Trophoblast cell (in vitro differentiated cells and primary cell): ENCODE measurements at regions not wholly inside any gene's neighbourhood (a gene's known extent, or its start where the extent isn't known, plus 50 kb on each side); places are given as distances from the start of the nearest gene placed in this dataset.
A peak's percentile ranks its signal among the peaks of the same experiment; 100 is the strongest.

Source experiments
- DNase-seq, 2 donors: peaks; one replicate each; pipeline ENCODE4 v3.0.0-alpha.2; 2016
- H2AFZ ChIP-seq: 2 replicates; pipeline ENCODE4 v1.6.1; 2013; ENCODE audit warnings: low read length, moderate library complexity, mild to moderate bottlenecking; ENCODE audit not compliant: insufficient read depth, poor library complexity
- H2AK5ac ChIP-seq: 2 replicates; pipeline ENCODE4 v1.6.1; 2013; ENCODE audit warnings: mild to moderate bottlenecking, low read length
- H2BK120ac ChIP-seq: 2 replicates; pipeline ENCODE4 v1.6.1; 2013; ENCODE audit warnings: low read length, mild to moderate bottlenecking, moderate library complexity; ENCODE audit not compliant: insufficient read depth, poor library complexity
- H2BK12ac ChIP-seq: 2 replicates; pipeline ENCODE4 v1.6.1; 2013; ENCODE audit warnings: mild to moderate bottlenecking, low read length, moderate library complexity
- H2BK5ac ChIP-seq: 2 replicates; pipeline ENCODE4 v1.6.1; 2013; ENCODE audit warnings: low read length, low read depth, moderate library complexity, mild to moderate bottlenecking; ENCODE audit not compliant: poor library complexity
- H3K14ac ChIP-seq: 2 replicates; pipeline ENCODE4 v1.6.1; 2013; ENCODE audit warnings: mild to moderate bottlenecking, low read length
- H3K18ac ChIP-seq: 2 replicates; pipeline ENCODE4 v1.6.1; 2013; ENCODE audit warnings: mild to moderate bottlenecking, low read length
- H3K23ac ChIP-seq: 2 replicates; pipeline ENCODE4 v1.6.1; 2013; ENCODE audit warnings: low read length
- H3K27ac ChIP-seq: 2 replicates; pipeline ENCODE4 v1.5.1; 2013; ENCODE audit warnings: low read depth, mild to moderate bottlenecking, inconsistent platforms, low read length, moderate library complexity
- H3K27me3 ChIP-seq: 2 replicates; pipeline ENCODE4 v1.6.1; 2013; ENCODE audit warnings: inconsistent platforms, mild to moderate bottlenecking, low read length, moderate library complexity; ENCODE audit not compliant: insufficient read depth
- H3K36me3 ChIP-seq, 2 experiments: 1 replicate in 1 of 2; 2 replicates in 1 of 2; pipeline ENCODE4 v1.6.1; 2013; ENCODE audit warnings: low read length in 2 of 2, mild to moderate bottlenecking in 2 of 2, moderate library complexity in 1 of 2; ENCODE audit not compliant: insufficient read depth in 2 of 2, control insufficient read depth in 1 of 2
- H3K4ac ChIP-seq: 2 replicates; pipeline ENCODE4 v1.6.1; 2013; ENCODE audit warnings: low read depth, mild to moderate bottlenecking, low read length, moderate library complexity
- H3K4me1 ChIP-seq, 2 experiments: 1 replicate in 1 of 2; 2 replicates in 1 of 2; pipeline ENCODE4 v1.6.1; 2013; ENCODE audit warnings: low read length in 2 of 2, mild to moderate bottlenecking in 2 of 2, moderate library complexity in 1 of 2; ENCODE audit not compliant: insufficient read depth in 2 of 2, control insufficient read depth in 1 of 2
- H3K4me2 ChIP-seq: 2 replicates; pipeline ENCODE4 v1.6.1; 2013; ENCODE audit warnings: inconsistent platforms, mild to moderate bottlenecking, low read length, moderate library complexity
- H3K4me3 ChIP-seq: 2 replicates; pipeline ENCODE4 v1.5.1; 2013; ENCODE audit warnings: mild to moderate bottlenecking, low read depth, low read length, inconsistent platforms
- H3K79me1 ChIP-seq: one replicate; pipeline ENCODE4 v1.6.1; 2013; ENCODE audit warnings: low read length
- H3K79me2 ChIP-seq: 2 replicates; pipeline ENCODE4 v1.6.1; 2013; ENCODE audit warnings: low read length, mild to moderate bottlenecking; ENCODE audit not compliant: control insufficient read depth, insufficient read depth, poor library complexity
- H3K9ac ChIP-seq: 2 replicates; pipeline ENCODE4 v1.6.1; 2013; ENCODE audit warnings: mild to moderate bottlenecking, low read length
- H3K9me3 ChIP-seq: 2 replicates; pipeline ENCODE4 v1.6.1; 2013; ENCODE audit warnings: low read depth, mild to moderate bottlenecking, control low read depth, inconsistent platforms, low read length; ENCODE audit not compliant: insufficient read depth
- H4K12ac ChIP-seq: 2 replicates; pipeline ENCODE4 v1.6.1; 2013; ENCODE audit warnings: low read depth, mild to moderate bottlenecking, low read length, moderate library complexity
- H4K8ac ChIP-seq: 2 replicates; pipeline ENCODE4 v1.6.1; 2013; ENCODE audit warnings: low read depth, mild to moderate bottlenecking, low read length, moderate library complexity
- H4K91ac ChIP-seq: one replicate; pipeline ENCODE4 v1.6.1; 2013; ENCODE audit warnings: low read depth, mild to moderate bottlenecking, low read length, moderate library complexity
- WGBS: extraction: QIAGEN DNeasy Blood & Tissue Kit; methylation state at CpG from one replicate; pipeline ENCODE4 v1.1.7; 2013; ENCODE audit warnings: missing lambda C conversion rate; ENCODE audit not compliant: insufficient read length, insufficient coverage; ENCODE audit errors: extremely low coverage; 5-methylcytosine and 5-hydroxymethylcytosine counted together

- H2BK5ac ChIP-seq, result no peak overlapping the region
- H3K14ac ChIP-seq, result no peak overlapping the region
- no peak overlapping the region for H2AK5ac ChIP-seq
- H3K79me1 ChIP-seq, result no peaks in the 10 kb centered on the region
- no peak overlapping the region for H4K8ac ChIP-seq
- H3K23ac ChIP-seq, result no peak overlapping the region
- H3K36me3 ChIP-seq, result no peaks in the 10 kb centered on the region
- H2BK120ac ChIP-seq, result no peak overlapping the region
- no peak overlapping the region for H3K27ac ChIP-seq
- H3K9me3 ChIP-seq, result peaks cover 8% of the 10 kb centered on the region
- H3K4me3 ChIP-seq, result no peak overlapping the region
- H2BK12ac ChIP-seq, result no peak overlapping the region
- H3K4ac ChIP-seq, result no peak overlapping the region
- H3K79me2 ChIP-seq, result no peaks in the 10 kb centered on the region
- no CpG with 5 or more reads among the region's 14 CpGs for WGBS
- H3K18ac ChIP-seq, result no peak overlapping the region
- H4K12ac ChIP-seq, result no peak overlapping the region
- no peak for DNase-seq
- no peaks in the 10 kb centered on the region for H3K4me1 ChIP-seq
- no peak overlapping the region for H2AFZ ChIP-seq
- no peak overlapping the region for H4K91ac ChIP-seq
- H3K9ac ChIP-seq, result no peak overlapping the region
- no peaks in the 10 kb centered on the region for H3K27me3 ChIP-seq
- H3K4me2 ChIP-seq, result no peak overlapping the region
Observed at GRCh38 chr10:130992802-130993523, 318.6 kb downstream of the TCERG1L start.

GRCh38 chr10:130993612-130994011 lies 317.9 kb downstream of the TCERG1L start:
- Histone ChIP-seq H3K9me3 (peaks cover 8% of the 10 kb centered on the region), H4K8ac (no peak overlapping the region), H3K79me2 (no peaks in the 10 kb centered on the region), H4K91ac (no peak overlapping the region), H3K4me2 (no peak overlapping the region), H3K79me1 (no peaks in the 10 kb centered on the region), H2BK12ac (no peak overlapping the region), H4K12ac (no peak overlapping the region), H3K27ac (no peak overlapping the region), H3K27me3 (no peaks in the 10 kb centered on the region), H2AFZ (no peak overlapping the region), H3K18ac (no peak overlapping the region), H2BK120ac (no peak overlapping the region), H2AK5ac (no peak overlapping the region), H3K9ac (no peak overlapping the region), H2BK5ac (no peak overlapping the region), H3K36me3 (no peaks in the 10 kb centered on the region), H3K4ac (no peak overlapping the region), H3K4me3 (no peak overlapping the region), H3K14ac (no peak overlapping the region), H3K23ac (no peak overlapping the region), H3K4me1 (no peaks in the 10 kb centered on the region)
- no peak for DNase-seq
- WGBS, result no CpG with 5 or more reads among the region's 6 CpGs

GRCh38 chr10:130994191-130994590 lies 317.3 kb downstream of the TCERG1L start:
- Histone ChIP-seq H2BK12ac (no peak overlapping the region), H3K9ac (no peak overlapping the region), H3K14ac (no peak overlapping the region), H3K4me1 (no peaks in the 10 kb centered on the region), H2BK5ac (no peak overlapping the region), H4K12ac (no peak overlapping the region), H3K4me2 (no peak overlapping the region), H4K8ac (no peak overlapping the region), H2AFZ (no peak overlapping the region), H3K79me2 (no peaks in the 10 kb centered on the region), H2AK5ac (no peak overlapping the region), H3K27ac (no peak overlapping the region), H3K4ac (no peak overlapping the region), H3K36me3 (no peaks in the 10 kb centered on the region), H3K27me3 (no peaks in the 10 kb centered on the region), H3K18ac (no peak overlapping the region), H2BK120ac (no peak overlapping the region), H4K91ac (no peak overlapping the region), H3K9me3 (peaks cover 6% of the 10 kb centered on the region), H3K4me3 (no peak overlapping the region), H3K23ac (no peak overlapping the region), H3K79me1 (no peaks in the 10 kb centered on the region)
- no CpG with 5 or more reads among the region's 7 CpGs for WGBS
- DNase-seq, result peak in 1 of 2 donors; percentile 5

GRCh38 chr10:130994845-130995244 lies 316.7 kb downstream of the TCERG1L start:
- Histone ChIP-seq H3K9ac (no peak overlapping the region), H3K79me2 (no peaks in the 10 kb centered on the region), H3K4me3 (no peak overlapping the region), H3K79me1 (no peaks in the 10 kb centered on the region), H3K18ac (no peak overlapping the region), H3K4me2 (no peak overlapping the region), H4K12ac (no peak overlapping the region), H2BK12ac (no peak overlapping the region), H2AFZ (no peak overlapping the region), H2BK120ac (no peak overlapping the region), H3K36me3 (no peaks in the 10 kb centered on the region), H4K8ac (no peak overlapping the region), H2BK5ac (no peak overlapping the region), H3K23ac (no peak overlapping the region), H3K9me3 (peaks cover 5% of the 10 kb centered on the region), H4K91ac (no peak overlapping the region), H3K4me1 (no peaks in the 10 kb centered on the region), H3K27me3 (no peaks in the 10 kb centered on the region), H2AK5ac (no peak overlapping the region), H3K4ac (no peak overlapping the region), H3K14ac (no peak overlapping the region), H3K27ac (no peak overlapping the region)
- no peak for DNase-seq
- no CpG with 5 or more reads among the region's 7 CpGs for WGBS
